HG03025 (cell line): ENCODE measurements at regions not wholly inside any gene's neighbourhood (a gene's known extent, or its start where the extent isn't known, plus 50 kb on each side); places are given as distances from the start of the nearest gene placed in this dataset.

Source experiments
- ATAC-seq: cut with Tn5 transposase; IDR thresholded peaks from one replicate; pipeline ENCODE4 v1.9.1; 2021; ENCODE audit warnings: mild to moderate bottlenecking, moderate library complexity; ENCODE audit not compliant: unreplicated experiment, low FRiP score

DNA sequence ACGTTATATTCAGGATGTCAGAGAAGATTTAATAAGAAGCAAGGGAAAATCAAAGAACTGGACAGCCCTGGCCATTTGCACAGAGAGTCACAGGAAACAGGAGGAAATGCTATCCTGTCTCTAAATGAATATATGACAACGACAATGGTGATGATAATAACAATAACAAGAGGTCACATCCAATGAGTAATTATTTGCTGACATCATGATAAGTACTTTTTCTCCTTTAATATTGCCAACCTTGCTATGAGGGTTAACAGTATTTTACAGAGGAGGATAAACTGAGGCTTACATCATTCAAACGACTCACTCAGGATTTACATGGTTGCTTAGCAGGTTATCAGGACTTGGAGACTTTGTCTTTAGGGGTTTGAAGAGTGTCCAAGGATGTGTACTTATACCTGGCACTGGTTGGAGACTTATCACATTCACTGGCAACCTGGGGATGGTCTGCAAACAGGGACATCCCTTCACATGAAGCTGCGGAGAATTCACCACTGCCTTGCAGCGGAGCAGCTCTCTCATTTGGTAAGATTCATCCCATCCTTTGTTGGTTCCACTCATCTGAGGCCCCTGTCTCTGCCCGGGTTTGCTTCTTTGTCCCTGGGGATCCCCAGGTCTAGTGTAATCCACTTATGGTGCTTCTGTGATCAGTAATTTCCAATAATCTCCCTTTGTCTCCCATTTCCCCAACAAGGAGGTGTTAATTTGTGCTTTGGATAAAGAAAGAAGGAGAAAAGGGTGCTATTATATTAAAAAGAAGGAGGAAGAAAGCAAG lies 637.8 kb downstream of the BCL11B start:
- no peak for ATAC-seq

DNA sequence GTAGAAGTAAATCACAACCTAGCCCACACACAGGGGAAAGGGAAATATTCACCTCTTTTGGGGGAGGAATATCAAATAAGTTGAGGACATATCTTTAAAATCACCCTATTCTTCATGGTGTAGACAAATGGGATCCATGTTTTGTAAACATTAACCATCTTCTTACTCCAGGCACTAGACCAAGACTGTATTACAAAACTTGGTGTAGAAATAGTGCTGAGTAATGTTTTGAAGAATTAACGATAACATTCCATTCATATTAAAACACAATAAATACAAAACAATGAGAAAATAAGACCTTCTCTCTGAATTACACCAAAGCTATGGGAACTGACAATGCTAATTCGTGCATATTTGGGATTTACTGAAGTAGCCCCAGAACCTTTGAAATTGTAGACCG lies 633.6 kb downstream of the BCL11B start:
- ATAC-seq, result no peak

DNA sequence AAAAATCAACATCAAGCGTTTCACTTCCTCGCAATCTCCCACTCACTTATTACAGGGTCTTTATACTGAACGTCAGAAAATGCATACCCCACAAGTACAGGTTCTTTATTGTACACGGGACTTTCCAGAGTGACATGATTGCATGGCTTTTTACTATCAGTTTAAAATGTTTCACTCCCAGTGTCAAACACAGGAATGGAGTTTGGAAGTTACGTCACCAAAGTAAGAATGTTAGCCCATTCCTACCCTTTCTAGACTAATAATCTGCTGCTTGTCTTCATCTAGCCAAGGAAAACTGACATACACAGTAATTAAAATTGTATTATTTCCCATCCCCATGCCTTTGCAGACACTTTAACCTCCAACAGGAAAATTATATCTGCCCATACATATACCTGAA lies 624.2 kb downstream of the BCL11B start:
- ATAC-seq, result no peak

DNA sequence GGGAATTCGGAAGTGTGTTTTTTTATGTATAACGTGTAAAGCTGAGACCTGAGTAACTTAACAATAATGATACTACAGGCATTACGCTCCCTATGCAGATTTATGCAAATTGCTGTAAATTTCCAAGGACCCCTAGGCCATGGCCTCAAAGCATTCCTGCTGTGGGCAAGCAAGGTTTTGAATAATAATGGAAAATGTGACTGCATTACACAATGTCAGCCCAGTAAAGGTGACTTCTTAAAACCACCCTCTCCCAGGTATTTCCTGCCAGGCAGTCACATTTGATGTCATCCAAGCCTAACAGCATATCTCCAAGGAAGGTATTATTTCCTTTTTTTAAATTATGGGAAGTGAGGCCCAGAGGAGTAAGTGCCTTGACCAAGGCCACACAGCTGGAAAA lies 621.0 kb downstream of the BCL11B start:
- ATAC-seq, result no peak

DNA sequence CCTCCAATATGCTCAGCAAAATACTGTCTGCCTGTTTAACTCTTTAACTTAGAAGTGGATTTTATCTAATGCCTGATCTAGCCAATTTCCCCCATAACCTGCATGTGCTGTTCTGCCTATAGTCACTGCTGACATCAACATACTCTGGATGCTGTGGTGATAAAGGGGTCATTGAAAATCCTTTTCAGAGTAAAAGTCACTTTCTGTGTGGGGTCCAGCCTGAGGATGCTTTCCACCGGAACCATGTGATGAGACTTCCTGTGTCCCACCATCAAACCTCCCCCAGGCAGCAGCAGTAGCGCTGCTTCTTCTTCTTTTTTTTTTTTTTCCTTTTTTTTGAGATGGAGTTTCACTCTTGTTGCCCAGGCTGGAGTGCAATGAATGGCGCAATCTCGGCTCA lies 607.0 kb downstream of the BCL11B start:
- no peak for ATAC-seq

DNA sequence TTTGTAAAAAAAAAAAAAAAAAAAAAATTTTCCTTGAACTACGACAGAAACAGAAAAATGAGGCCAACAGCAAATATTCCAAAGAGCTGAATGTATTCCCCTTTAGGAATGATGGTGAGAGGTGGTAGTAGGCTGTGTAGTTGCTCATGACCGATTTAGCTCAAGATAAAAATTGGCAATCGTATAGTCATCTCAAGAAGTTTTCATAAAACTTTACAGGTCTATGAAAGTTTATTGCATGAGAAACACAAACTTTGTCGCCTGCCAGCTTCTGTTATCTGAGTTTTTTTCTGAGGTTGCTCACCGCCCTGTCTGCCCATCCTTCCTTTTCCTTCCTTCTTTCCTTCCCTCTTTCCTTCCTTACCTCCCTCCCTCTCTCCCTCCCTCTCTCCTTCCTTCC lies 605.5 kb downstream of the BCL11B start:
- no peak for ATAC-seq

DNA sequence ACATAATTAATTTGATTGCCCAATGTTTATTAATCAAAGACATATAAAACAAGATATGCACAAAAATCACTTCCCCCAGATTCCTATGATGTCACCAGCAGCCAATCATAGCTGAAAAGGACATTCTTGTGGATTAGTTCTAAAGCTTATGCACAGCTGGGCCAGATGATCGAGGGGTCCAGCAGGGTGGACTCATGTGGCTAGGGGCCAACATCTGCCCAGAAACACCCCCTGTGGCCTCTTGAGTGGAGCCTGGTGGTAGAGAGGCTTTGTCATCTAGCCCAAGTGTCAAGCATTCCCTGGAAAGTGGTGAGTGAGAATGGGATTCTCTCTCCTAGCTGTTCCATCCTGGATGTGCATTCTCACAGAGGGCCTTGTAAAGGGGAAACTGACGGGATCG lies 590.0 kb downstream of the BCL11B start:
- ATAC-seq, result no peak

DNA sequence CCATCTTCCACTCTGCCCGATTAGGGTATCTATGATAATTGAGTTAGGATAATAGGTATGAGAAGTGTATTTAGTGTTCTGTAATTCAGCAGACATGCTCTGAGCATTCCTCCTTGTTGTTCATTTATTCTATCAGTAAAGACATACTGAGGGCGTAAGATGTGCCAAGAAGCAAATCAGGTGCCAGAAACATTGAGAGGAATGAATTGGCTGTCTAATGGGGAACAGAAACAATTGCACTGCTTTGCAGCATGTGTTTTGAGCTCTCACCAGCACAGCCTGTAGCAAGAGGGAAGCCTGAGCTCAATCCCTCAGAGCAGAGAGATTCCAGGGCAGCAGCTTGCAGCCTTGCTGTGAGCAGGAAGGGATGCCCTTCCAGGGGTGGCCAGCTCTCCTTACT lies 589.3 kb downstream of the BCL11B start:
- no peak for ATAC-seq

DNA sequence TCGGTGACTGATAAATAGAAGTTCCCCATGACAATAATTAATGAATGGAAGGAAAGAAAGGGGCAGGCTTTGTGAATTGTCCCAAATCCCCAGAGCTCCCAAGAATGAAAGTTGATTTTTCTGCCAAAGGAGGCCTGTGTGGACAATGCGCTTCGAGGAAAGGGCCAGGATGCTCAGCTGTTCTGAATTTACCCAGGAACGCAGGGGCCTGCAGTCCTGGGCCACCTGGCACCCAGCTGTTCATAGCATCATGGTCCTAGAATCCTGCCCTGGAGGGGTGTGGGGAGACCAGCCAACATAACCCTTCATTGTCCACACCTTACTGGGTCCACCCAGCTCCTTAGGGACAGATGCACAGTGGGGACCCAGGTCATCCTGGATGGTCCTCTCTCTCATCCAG lies 587.5 kb downstream of the BCL11B start:
- ATAC-seq, result no peak

DNA sequence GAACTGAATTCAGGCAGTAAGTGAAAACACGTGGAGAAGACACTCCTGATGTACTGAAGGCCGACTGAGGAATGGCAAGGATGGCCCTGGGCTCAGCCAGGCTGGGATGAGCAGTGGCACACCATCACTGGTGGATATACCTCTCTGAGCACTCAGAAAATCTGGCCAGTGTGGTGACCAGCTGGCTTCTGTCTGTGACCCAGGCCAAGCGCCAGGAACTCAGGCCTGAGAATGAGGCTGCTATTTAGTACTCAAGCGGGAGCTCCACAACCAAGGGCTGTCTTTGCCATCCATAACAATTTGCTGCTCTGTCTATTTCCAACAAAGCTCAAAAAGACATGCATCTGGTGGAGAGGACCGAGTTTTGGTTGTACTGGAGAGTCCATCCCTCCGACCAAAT lies 586.3 kb downstream of the BCL11B start:
- ATAC-seq, result no peak

DNA sequence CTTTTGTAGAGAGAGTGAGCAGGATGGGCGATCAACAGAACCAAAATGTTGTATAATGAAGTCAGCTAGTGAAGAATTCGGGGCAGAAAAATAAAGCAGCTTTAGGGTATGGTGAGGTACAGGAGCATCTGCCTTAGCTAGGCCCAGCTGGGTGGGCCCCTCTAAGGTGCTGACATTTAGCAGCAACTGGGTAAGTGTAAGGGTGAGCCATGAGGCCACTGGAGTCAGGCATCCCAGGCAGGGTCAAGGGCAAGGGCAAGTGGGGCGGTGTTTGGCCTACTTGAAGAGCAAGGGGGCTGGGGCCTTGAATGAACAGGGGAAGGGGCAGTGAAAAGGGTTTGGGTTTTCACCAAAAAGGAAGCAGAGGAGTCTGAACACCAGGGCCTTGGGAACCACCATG lies 583.6 kb downstream of the BCL11B start:
- no peak for ATAC-seq

DNA sequence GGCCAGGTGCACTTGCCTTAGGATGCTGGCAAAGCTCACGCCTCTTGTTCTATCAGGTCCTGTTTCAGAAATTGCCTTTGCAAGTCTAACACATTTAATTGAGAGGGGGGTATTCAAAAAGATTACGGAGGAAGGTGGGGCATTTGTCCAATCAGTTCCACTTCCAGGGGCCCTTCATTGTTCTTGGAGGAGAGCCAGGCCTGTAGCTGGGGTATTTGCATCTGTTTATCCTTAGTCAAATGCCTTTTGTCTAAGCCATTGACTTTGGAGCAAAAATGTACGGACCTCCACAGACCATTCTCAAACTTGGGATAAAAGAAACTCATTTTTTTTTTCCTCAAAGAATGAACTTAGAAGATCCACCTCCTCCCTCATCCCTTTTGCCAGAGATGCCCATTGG lies 582.0 kb downstream of the BCL11B start:
- ATAC-seq, result no peak

DNA sequence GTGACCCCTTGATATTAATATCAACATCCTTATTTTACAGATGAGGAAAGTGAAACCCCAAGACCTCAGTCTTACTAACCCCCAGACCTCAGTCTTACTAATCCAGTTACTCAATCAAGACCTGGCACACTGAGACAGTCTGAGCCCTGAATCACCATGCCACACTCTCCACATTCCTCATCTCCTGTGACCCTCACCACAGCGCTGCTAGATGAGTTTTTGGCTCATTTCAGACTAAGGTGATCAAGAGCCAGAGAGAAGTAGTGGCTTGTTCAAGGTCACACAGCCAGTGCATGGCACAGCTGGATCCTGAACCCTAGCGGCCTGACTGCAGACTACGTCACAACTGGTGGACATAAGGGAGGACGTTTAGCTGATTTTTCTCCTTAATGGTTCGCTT lies 579.2 kb downstream of the BCL11B start:
- ATAC-seq, result no peak

DNA sequence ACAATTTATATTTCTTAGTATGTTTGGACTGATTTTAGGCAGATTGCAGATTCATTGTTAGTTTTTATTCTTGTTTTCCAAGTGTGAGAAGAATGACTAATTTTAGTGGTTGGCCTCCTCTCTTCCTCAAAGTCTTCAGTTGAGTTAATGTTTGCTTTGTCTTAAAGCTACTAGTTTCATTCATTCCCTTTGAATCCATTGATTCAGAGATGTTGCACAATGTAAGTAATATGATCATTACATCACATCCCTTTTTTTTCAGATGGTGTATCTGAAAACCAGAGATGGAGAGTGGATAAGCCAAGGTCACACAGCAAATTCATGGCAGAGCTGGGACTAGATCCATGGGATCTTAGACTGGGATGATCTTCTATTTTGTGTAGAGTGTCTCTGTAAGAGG lies 577.5 kb downstream of the BCL11B start:
- no peak for ATAC-seq

DNA sequence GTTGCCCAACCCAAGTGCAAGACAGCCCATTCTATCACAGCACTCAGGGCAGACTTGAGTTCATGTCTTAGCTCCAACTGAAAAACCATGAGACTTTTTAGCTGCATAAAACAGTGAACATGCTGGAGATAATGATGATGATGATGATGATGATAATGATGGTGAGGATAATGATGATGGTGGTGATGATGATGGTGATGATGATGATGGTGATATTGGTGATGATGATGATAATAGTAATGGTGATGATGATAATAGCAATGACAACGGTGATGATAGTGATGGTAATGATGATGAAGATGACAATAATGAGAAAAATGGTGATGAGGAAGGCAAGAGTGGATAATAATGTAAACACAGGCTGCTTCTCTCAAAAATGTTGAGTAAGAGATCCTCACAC lies 576.2 kb downstream of the BCL11B start:
- no peak for ATAC-seq

DNA sequence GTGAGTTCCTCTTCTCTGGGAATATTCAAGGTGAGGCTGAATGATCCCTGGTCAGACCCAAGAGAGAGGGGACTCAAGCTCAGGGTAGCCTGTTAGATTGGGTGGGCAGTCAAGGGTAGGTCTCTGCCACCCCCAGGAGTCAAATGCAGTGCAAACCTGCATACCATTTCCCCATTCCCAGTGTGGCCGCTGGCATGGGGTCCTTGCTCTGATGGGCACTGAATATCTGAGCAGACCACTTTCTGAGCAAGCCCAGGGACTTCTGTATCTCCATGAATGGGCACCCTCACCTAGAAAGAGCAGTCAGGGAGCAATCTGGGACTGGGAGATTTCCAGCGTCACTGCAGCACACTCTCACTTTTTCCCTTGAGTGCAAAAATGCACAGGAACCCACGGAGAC lies 573.7 kb downstream of the BCL11B start:
- no peak for ATAC-seq

DNA sequence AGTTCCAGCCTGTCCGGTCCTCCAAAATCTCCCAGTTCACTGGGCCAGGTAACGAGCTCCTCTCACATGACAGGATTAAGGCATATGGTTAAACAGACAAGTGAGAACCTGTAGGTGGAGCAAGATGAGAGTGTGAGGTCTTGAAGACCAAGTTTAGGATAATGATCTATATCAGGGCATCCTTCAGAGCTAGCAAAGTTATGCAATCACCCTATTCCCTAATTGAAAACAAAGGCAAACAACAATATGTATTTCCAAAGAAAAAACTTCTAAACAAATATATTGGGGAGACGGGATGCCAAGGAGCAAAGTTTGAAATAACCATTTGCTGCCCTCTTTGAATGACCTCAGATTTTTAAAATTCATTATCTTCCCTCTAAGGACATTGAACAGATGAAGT lies 571.2 kb downstream of the BCL11B start:
- no peak for ATAC-seq

DNA sequence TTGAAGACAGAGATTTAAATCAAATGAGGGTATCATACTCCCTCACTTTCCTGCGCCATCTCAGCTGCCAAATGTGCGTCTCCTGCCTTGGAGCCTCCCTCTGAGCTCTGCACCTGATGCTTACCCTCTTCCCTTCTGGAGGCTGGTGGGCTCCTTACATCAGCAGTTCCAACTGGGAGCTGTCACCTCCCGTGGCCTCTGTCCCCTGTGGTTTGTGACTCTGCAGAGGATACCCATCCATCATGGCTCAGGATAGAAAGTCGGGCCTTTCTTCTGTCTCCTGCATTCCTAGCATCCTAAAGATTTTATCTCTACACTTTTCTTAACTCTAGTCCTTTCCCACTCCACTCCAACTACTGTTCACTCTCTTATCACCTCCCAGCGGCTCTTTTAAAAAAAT lies 570.6 kb downstream of the BCL11B start:
- ATAC-seq, result no peak

DNA sequence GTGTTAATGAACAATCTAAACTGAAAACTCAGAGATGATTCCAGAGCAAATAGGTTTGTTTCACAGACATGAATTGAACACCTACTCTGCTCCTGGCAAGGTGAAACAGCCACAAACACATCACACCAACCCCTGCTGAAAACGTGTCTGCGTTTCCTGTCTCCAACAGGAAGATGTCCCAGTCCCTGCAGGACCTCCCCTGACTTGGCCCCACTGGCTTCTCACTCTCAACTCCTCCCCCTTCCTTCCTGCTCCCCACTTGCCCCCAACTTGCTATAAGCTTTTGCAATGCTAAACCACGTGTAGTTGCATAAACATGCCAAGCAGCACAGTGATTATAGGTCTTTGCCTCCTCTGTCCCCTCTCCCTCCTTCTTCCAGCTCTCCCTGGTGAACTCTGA lies 567.6 kb downstream of the BCL11B start:
- no peak for ATAC-seq

DNA sequence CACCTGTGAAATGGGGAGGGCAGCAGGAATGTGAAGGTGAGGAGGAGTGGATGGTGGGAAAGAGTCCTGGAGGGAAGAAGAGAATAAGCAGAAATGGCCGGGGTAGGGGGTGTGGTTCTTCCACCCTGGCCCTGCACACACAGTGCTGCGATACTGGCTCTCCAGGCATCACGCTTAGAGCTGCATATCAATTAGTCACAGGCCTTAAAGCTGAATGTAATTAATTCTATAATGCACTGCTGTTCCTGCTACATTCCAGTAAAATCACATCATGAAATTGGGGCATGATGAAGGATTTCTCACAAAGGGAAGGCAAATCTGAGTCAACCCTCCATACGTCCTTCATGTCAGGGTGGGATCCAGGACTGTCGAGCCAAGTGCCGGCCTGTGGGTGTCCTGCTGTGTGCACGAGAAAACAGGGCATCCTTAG lies 566.1 kb downstream of the BCL11B start:
- no peak for ATAC-seq

DNA sequence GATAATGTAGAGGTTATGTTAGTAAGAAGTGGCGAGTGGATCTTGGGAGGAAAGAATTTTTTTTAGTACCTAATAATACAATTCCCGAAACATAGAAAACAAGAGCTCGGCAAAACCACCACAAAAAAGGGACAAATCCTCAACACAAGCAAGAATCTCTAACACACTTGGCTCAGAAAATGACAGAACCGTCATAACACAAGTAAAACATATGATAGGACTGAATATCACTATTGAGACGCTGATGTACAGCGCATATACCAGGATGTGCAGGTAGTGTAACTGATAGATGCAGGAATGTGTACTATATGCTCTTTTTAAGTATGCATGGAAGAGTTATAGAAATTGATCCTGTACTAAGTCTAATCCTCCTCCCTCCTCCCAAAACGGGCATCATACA lies 564.5 kb downstream of the BCL11B start:
- no peak for ATAC-seq

DNA sequence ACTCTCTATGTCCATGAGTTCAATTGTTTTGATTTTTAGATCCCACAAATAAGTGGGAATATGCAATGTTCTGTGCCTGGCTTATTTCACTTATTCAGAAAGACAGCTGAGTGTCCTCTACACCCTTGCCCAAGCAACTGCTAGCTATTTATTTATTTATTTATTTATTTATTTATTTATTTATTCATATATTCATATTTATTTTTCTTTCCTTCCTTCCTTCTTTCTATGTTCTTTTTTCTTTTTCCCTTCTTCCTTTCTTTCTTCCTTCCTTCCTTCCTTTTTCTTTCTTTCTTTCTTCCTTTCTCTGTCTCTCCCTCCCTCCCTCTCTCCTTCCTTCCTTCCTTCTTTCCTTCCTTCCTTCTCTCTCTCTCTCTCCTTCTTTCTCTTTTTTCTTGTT lies 563.4 kb downstream of the BCL11B start:
- ATAC-seq, result no peak

DNA sequence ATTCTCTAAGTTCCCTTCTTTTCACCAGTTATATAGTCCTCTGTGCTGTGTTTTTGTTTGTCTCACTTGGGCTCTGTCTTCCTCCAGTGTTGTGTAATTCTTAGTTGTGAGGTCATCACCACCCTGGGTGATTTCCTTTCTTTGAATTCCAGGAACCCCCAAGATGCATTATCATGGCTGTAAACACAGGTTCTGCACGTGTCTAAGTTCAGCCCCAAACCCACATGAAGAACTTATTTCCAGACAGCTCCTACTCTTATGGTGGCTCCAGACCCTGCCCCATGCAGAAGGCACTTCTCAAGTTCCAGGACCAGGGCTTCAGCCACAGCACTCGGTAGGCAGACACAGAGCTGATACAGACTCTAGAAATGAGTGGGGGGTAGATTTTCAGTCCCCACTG lies 560.5 kb downstream of the BCL11B start:
- no peak for ATAC-seq
